OCI-LY3 (cell line): ENCODE measurements at regions not wholly inside any gene's neighbourhood (a gene's known extent, or its start where the extent isn't known, plus 50 kb on each side); places are given as distances from the start of the nearest gene placed in this dataset.

Experiments
- EZH2phosphoT487 ChIP-seq: fragments of 200-600 bp; shearing (Covaris generic); IDR thresholded peaks from 2 replicates; pipeline ENCODE4 v1.6.1; 2018; ENCODE audit warnings: antibody characterized with exemption, mixed run types, low read depth
- TF ChIP-seq, protein P1 (sequence below): fragments of 200-600, 300-600 bp; sonication (generic); IDR thresholded peaks from 2 replicates; pipeline ENCODE4 v1.5.1; 2014; ENCODE audit warnings: antibody characterized with exemption, low read length, low read depth

DNA sequence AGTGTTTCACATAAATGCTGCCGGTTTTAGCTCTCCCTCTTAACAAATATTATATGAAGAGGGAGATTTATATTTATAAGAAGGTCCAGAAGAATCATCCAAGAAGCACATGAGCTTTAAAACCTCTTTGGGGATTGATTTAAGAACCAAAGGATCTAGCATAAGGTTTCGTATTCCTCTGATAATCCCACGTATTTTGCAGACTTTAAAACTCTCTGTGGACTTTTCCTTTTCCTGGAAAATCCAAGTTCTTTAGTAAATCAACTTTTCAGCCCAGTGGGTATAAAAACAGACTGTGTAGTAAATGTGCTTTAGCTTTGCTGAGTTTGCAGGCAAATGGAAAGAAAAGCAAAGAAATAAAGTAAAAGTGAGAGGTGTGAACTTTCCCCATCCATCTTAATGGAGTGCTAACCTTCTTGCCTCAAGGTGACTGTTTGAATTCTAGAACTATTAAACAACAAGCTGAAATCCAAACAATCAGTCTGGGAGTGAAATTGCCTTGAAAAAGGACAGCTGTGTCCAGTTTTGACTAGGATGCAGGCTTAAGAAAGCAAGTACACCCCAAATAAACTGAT lies 363.4 kb upstream of the SLC24A2 start:
- TF ChIP-seq, protein P1, sequence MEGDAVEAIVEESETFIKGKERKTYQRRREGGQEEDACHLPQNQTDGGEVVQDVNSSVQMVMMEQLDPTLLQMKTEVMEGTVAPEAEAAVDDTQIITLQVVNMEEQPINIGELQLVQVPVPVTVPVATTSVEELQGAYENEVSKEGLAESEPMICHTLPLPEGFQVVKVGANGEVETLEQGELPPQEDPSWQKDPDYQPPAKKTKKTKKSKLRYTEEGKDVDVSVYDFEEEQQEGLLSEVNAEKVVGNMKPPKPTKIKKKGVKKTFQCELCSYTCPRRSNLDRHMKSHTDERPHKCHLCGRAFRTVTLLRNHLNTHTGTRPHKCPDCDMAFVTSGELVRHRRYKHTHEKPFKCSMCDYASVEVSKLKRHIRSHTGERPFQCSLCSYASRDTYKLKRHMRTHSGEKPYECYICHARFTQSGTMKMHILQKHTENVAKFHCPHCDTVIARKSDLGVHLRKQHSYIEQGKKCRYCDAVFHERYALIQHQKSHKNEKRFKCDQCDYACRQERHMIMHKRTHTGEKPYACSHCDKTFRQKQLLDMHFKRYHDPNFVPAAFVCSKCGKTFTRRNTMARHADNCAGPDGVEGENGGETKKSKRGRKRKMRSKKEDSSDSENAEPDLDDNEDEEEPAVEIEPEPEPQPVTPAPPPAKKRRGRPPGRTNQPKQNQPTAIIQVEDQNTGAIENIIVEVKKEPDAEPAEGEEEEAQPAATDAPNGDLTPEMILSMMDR = no peak
- TF ChIP-seq EZH2phosphoT487 = no peak
